ENCODE measurements at regions not wholly inside any gene's neighbourhood (a gene's known extent, or its start where the extent isn't known, plus 50 kb on each side); places are given as distances from the start of the nearest gene placed in this dataset.

DNA sequence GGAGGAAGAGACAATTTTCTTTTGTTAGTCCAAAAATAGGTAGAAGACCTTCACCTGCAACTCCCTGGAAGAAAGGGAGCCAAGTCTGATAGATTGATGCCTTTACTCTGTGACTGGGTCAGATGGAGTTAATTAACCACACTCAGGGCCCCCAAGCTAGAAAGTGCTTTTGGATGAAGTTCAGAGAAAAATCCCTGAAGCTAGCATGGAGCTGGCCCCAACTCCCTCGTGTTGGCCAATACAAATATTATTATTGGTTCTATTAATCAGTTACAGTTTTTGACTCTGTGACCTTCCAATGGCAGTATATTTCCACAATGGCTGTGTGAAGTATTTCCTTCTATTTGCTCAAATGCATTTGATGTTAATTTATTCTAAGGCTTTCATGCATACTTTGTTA is 1753.5 kb downstream of the EFNA5 start:
- Histone ChIP-seq H3K27ac (ENCODE audit: low read depth, low read length, poor library complexity, severe bottlenecking) (no peak overlapping the region), H3K4me1 (ENCODE audit: insufficient read depth, low read length, poor library complexity, severe bottlenecking) (no peaks in the 10 kb centered on the region), H3K4me2 (ENCODE audit: low read length) (no peak overlapping the region), H4K20me1 (ENCODE audit: insufficient read depth, low read length) (no peaks in the 10 kb centered on the region), H3K9me2 (ENCODE audit: insufficient read depth, low read length) (no peaks in the 10 kb centered on the region), H3K9me3 (ENCODE audit: low read length) (no peaks in the 10 kb centered on the region), H3K4me3 (ENCODE audit: low read depth, low read length, poor library complexity, severe bottlenecking) (no peak overlapping the region), H2AFZ (ENCODE audit: low read length) (no peak overlapping the region), H3K79me2 (ENCODE audit: insufficient read depth, low read depth, low read length) (no peaks in the 10 kb centered on the region), H3K36me3 (ENCODE audit: insufficient read depth, low read length) (no peaks in the 10 kb centered on the region)
- TF ChIP-seq EZH2phosphoT487 (IDR thresholded peaks at IDR 0.05; ENCODE audit: borderline replicate concordance, low read depth, low read length) = no peak
- TF ChIP-seq, protein P1, sequence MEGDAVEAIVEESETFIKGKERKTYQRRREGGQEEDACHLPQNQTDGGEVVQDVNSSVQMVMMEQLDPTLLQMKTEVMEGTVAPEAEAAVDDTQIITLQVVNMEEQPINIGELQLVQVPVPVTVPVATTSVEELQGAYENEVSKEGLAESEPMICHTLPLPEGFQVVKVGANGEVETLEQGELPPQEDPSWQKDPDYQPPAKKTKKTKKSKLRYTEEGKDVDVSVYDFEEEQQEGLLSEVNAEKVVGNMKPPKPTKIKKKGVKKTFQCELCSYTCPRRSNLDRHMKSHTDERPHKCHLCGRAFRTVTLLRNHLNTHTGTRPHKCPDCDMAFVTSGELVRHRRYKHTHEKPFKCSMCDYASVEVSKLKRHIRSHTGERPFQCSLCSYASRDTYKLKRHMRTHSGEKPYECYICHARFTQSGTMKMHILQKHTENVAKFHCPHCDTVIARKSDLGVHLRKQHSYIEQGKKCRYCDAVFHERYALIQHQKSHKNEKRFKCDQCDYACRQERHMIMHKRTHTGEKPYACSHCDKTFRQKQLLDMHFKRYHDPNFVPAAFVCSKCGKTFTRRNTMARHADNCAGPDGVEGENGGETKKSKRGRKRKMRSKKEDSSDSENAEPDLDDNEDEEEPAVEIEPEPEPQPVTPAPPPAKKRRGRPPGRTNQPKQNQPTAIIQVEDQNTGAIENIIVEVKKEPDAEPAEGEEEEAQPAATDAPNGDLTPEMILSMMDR (conservative IDR thresholded peaks at IDR 0.05; ENCODE audit: low read length) = no peak
- ChIA-PET POLR2A (no interaction called here), CTCF (ENCODE audit: unreplicated experiment) (interaction anchor here (0.6 kb wide), 1 partner anchor 31 kb away, joined by 3 read pairs; no protein-coding TSS in a partner anchor)
- no TSS peak for BruUV-seq (replicated peaks)
- DNase-seq (ENCODE audit: low spot score) = no peak
- intact Hi-C loops (cut with micrococcal nuclease; ENCODE audit: unreplicated experiment) = no loop called here

DNA sequence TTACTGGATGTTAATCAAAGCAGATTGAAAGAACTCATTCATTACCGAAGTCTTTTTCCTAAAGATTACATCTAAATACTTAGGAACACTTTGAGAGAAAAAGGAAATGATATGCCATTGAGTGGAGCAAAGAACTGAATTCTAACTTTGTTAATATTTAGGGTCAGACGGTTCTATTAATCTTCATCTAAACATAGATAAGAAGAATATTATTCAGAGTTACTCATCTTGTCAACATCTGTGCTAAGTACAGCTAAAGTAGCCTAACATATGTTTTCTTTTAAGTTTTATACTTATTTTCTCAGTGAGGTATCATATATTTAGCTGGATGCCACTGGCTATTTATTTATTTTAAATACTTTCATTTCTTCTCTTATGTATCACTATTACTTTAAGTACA is 1763.7 kb downstream of the EFNA5 start:
- ChIA-PET CTCF (ENCODE audit: unreplicated experiment) (no interaction called here), POLR2A (no interaction called here)
- DNase-seq (ENCODE audit: low spot score) = no peak
- no peaks in the 10 kb centered on the region for H3K36me3 ChIP-seq (ENCODE audit: insufficient read depth, low read length)
- intact Hi-C loops (cut with micrococcal nuclease; ENCODE audit: unreplicated experiment) = no loop called here
- H3K9me2 ChIP-seq (ENCODE audit: insufficient read depth, low read length) = no peaks in the 10 kb centered on the region
- no peak overlapping the region for H3K4me2 ChIP-seq (ENCODE audit: low read length)
- H2AFZ ChIP-seq (ENCODE audit: low read length) = no peak overlapping the region
- no peaks in the 10 kb centered on the region for H3K79me2 ChIP-seq (ENCODE audit: insufficient read depth, low read depth, low read length)
- H4K20me1 ChIP-seq (ENCODE audit: insufficient read depth, low read length) = no peaks in the 10 kb centered on the region
- TF ChIP-seq, protein P1 (conservative IDR thresholded peaks at IDR 0.05; ENCODE audit: low read length) = no peak
- TF ChIP-seq EZH2phosphoT487 (IDR thresholded peaks at IDR 0.05; ENCODE audit: borderline replicate concordance, low read depth, low read length) = no peak
- H3K27ac ChIP-seq (ENCODE audit: low read depth, low read length, poor library complexity, severe bottlenecking) = no peak overlapping the region
- BruUV-seq (replicated peaks) = no TSS peak
- H3K4me3 ChIP-seq (ENCODE audit: low read depth, low read length, poor library complexity, severe bottlenecking) = no peak overlapping the region
- H3K4me1 ChIP-seq (ENCODE audit: insufficient read depth, low read length, poor library complexity, severe bottlenecking) = no peaks in the 10 kb centered on the region
- H3K9me3 ChIP-seq (ENCODE audit: low read length) = no peaks in the 10 kb centered on the region

DNA sequence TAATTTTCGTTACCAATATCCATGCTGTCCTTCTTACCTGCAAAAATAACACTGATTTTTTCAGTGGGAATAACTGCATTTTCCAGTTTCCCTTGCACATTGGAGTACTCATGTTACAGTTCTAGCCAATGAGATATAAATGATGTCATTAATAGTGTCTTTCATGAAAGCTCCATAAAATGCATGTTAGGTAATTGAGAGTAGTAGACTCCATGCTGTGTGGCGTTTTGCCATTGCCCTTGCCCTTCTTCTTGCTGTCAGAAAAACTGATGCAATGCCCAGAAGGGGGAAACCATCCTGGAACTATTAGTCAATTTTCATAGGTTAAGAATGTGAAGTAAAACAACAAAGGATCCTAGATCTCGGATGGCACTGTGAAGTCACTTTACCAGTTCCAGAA is 1765.3 kb downstream of the EFNA5 start:
- DNase-seq (ENCODE audit: low spot score) = no peak
- no peaks in the 10 kb centered on the region for H3K36me3 ChIP-seq (ENCODE audit: insufficient read depth, low read length)
- H3K9me2 ChIP-seq (ENCODE audit: insufficient read depth, low read length) = no peaks in the 10 kb centered on the region
- no peaks in the 10 kb centered on the region for H4K20me1 ChIP-seq (ENCODE audit: insufficient read depth, low read length)
- H3K27ac ChIP-seq (ENCODE audit: low read depth, low read length, poor library complexity, severe bottlenecking) = no peak overlapping the region
- no peaks in the 10 kb centered on the region for H3K9me3 ChIP-seq (ENCODE audit: low read length)
- BruUV-seq (replicated peaks) = no TSS peak
- no peak overlapping the region for H3K4me3 ChIP-seq (ENCODE audit: low read depth, low read length, poor library complexity, severe bottlenecking)
- no peak overlapping the region for H3K4me2 ChIP-seq (ENCODE audit: low read length)
- ChIA-PET POLR2A (no interaction called here), CTCF (ENCODE audit: unreplicated experiment) (no interaction called here)
- H3K4me1 ChIP-seq (ENCODE audit: insufficient read depth, low read length, poor library complexity, severe bottlenecking) = no peaks in the 10 kb centered on the region
- no peaks in the 10 kb centered on the region for H3K79me2 ChIP-seq (ENCODE audit: insufficient read depth, low read depth, low read length)
- no peak overlapping the region for H2AFZ ChIP-seq (ENCODE audit: low read length)
- TF ChIP-seq, protein P1 (conservative IDR thresholded peaks at IDR 0.05; ENCODE audit: low read length) = no peak
- TF ChIP-seq EZH2phosphoT487 (IDR thresholded peaks at IDR 0.05; ENCODE audit: borderline replicate concordance, low read depth, low read length) = no peak
- intact Hi-C loops (cut with micrococcal nuclease; ENCODE audit: unreplicated experiment) = no loop called here
